Adipocyte (in vitro differentiated cells): ENCODE measurements at regions not wholly inside any gene's neighbourhood (a gene's known extent, or its start where the extent isn't known, plus 50 kb on each side); places are given as distances from the start of the nearest gene placed in this dataset.

Source experiments
- DNase-seq: peaks from one replicate; pipeline ENCODE4 v3.0.0-alpha.2; 2015; ENCODE audit warnings: low read depth
- H3K27me3 ChIP-seq: replicated peaks from 2 replicates; pipeline ENCODE4 v1.7.0; 2013; ENCODE audit warnings: mild to moderate bottlenecking, low read length, moderate library complexity; ENCODE audit not compliant: control insufficient read depth, insufficient read depth
- H3K36me3 ChIP-seq: 2 replicates; pipeline ENCODE4 v1.7.0; 2013; ENCODE audit warnings: low read length, mild to moderate bottlenecking, moderate library complexity; ENCODE audit not compliant: control insufficient read depth, insufficient read depth, severe bottlenecking
- H3K4me1 ChIP-seq: 2 replicates; pipeline ENCODE4 v1.7.0; 2013; ENCODE audit warnings: mild to moderate bottlenecking, low read length, moderate library complexity; ENCODE audit not compliant: control insufficient read depth, insufficient read depth
- H3K4me3 ChIP-seq: 2 replicates; pipeline ENCODE4 v1.7.0; 2013; ENCODE audit warnings: mild to moderate bottlenecking, low read length, moderate library complexity
- H3K9ac ChIP-seq: 2 replicates; pipeline ENCODE4 v1.7.0; 2013; ENCODE audit warnings: mild to moderate bottlenecking, low read length, moderate library complexity
- H3K9me3 ChIP-seq: 2 replicates; pipeline ENCODE4 v1.7.0; 2013; ENCODE audit warnings: mild to moderate bottlenecking, low read length, moderate library complexity; ENCODE audit not compliant: control insufficient read depth

DNA sequence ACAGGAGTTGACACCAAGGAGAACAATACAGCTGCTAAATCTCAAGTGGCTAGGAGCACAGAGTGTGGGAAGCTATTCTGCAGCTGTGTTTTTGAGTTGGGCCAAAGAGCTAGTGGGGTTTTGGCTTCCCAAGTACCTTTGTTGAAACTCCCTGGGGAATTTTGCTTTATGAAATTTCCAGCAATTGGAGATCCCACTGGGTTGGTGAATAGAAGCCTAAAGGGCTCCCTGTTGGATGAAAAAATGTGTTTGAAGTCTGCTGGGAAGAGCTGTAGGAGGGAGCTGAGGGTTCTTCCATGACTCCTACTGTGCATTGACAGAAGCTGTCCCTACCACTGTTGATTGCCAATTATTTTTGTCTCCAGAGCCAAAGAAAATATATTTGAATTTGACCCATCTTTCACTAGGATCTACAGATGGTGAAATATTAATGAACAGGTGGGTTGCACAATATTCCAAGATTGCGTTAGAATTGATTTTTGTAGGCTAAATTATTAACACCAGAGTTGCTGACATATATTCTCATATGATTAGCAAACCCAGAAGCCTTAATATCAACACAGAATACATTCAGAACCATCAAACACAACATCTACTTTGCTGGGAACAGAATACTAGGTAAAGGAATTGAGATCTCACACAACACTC, 95.4 kb upstream of the CYP1B1 start:
- Histone ChIP-seq H3K27me3 (no peaks in the 10 kb centered on the region), H3K9me3 (no peaks in the 10 kb centered on the region), H3K4me1 (peaks cover 66% of the 10 kb centered on the region), H3K4me3 (no peak overlapping the region), H3K36me3 (no peaks in the 10 kb centered on the region), H3K9ac (no peak overlapping the region)
- DNase-seq, result no peak

DNA sequence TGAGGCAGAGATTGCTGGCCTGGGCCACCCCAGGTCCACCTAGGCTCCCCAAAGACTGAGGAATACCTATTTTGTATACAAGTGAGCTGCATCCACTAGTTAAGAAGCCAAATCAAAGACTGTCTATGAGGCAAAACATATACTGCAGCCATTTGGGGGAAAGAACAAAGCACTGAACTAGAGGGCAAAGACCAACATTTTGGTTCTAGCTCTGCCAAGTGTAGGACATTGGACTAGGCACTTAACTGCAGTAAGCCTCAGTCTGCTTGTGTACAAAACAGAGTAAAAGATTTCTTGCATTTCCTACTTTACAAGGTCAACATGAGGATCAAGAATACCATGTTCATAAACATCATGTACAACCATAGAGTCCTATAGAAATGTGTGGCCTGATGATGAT, 94.8 kb upstream of the CYP1B1 start:
- H3K9me3 ChIP-seq, result no peaks in the 10 kb centered on the region
- no peak overlapping the region for H3K9ac ChIP-seq
- H3K4me1 ChIP-seq, result peaks cover 60% of the 10 kb centered on the region
- no peak overlapping the region for H3K4me3 ChIP-seq
- no peak for DNase-seq
- no peaks in the 10 kb centered on the region for H3K27me3 ChIP-seq
- H3K36me3 ChIP-seq, result no peaks in the 10 kb centered on the region

DNA sequence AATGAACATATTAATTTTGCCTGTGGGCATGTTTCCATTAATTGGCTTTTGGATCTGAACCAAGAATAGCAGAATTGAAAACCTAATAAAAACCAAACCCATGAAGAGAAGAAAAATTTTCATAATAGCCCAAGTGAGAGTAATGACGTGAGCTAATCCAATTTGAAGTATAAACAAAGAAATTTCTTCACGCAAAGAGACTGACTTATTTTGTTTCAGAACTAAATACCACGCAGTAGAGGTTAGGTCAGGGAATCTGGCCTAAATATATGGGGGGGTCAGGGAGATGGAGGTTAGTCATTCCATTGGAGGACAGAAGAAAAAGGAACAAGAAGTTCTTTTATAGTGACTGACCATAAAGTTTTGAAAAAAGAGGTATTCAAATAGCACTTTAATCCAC, 94.1 kb upstream of the CYP1B1 start:
- Histone ChIP-seq H3K9ac (no peak overlapping the region), H3K27me3 (no peaks in the 10 kb centered on the region), H3K9me3 (no peaks in the 10 kb centered on the region), H3K4me3 (no peak overlapping the region), H3K36me3 (no peaks in the 10 kb centered on the region), H3K4me1 (peaks cover 53% of the 10 kb centered on the region)
- peak; percentile 70 for DNase-seq

DNA sequence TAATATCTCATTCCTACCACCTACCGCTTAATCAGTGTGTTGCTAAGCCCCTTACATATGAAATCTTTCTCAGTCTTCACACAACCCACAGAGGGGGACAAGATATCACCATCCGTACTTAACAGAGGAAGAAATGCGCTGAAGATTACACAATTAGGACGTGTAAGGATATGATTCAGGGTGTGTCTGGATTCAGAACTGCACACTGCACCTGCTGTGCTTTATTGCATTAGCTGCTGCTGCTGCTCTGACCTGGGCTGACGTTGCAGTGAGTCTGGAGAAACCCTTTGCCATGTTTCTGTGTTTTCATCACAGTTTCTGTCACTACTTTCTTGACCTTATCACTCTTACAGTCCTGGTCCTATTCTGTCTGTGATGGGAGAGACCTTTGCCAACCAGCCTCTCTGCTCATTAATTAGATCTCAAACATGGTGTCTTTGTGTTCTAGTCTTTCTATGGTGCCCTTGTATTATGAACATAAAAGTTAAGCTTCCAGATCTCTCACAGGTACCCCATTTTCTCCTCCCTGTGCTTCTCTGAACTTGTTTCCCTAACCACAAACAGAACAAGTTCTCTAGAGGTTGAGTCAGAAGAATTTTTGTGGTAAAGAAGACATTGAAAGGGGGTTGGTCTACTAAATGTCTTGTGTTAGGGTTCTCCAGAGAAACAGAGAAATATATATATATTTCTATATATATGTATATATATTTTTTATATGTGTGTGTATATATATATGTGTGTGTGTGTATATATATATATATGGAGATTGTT, 92.9 kb upstream of the CYP1B1 start:
- Histone ChIP-seq H3K9me3 (no peaks in the 10 kb centered on the region), H3K4me1 (peaks cover 43% of the 10 kb centered on the region), H3K36me3 (no peaks in the 10 kb centered on the region), H3K27me3 (no peaks in the 10 kb centered on the region), H3K9ac (no peak overlapping the region), H3K4me3 (no peak overlapping the region)
- DNase-seq, result peak; percentile 49

DNA sequence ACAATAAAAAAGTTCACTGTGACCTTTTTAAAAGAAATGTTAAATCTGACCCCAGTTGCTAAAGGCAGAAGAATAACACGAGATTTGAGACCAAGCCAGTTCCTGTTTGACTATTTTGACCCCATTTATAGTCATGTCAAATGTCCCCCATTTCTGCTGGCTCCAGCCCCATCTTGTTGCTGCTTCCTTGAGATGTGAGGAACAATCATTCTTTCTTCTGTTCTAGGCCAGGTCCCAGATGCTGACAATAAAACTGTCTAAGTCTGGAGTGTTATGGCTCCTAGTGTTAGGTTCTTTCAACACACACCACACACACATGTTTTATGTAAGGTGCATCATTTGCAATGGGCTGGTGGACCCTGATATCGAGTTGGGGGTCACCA, 92.0 kb upstream of the CYP1B1 start:
- H3K9ac ChIP-seq, result no peak overlapping the region
- DNase-seq, result no peak
- H3K4me1 ChIP-seq, result peaks cover 37% of the 10 kb centered on the region
- H3K36me3 ChIP-seq, result no peaks in the 10 kb centered on the region
- H3K9me3 ChIP-seq, result no peaks in the 10 kb centered on the region
- no peak overlapping the region for H3K4me3 ChIP-seq
- H3K27me3 ChIP-seq, result no peaks in the 10 kb centered on the region

DNA sequence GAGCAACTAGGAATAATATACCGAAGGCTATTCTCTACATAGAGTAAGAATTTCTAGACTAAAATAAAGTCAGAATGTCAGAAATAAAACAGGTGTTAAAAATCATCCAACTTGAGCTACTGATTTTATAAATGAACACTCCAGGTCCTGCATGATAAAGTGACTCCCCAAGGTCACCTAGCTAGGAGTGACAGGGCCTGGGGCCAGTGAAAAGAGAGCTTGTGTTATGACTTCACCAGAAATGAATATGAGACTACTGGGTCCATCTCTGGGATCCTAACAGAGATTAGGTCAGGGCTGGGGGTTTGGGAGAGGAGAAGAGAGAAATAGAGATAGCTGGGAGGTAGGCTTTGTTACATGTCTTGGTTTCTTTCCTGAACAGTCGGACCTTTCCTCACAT, 89.7 kb upstream of the CYP1B1 start:
- no peak for DNase-seq
- Histone ChIP-seq H3K4me3 (no peak overlapping the region), H3K27me3 (no peaks in the 10 kb centered on the region), H3K9ac (no peak overlapping the region), H3K36me3 (no peaks in the 10 kb centered on the region), H3K4me1 (peaks cover 27% of the 10 kb centered on the region), H3K9me3 (no peaks in the 10 kb centered on the region)

DNA sequence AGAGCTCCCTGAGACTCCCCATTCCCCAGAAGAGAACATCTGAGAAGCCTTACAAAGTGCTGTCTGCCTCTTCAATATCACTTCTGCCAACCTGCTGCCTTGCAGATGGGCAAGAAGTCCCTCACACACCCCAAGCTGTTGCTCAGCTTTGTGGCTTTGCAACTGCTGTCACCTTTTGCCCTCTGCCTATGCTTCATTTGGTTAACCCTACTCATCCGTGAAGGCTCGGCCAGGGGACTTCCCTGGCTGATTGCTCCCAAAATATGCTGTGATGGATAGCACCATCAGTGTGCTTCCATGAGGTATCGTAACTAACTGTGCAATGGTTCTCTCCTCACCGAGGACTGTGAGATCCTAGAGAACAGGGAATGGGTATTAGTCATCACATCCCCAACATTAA, 88.9 kb upstream of the CYP1B1 start:
- peaks cover 27% of the 10 kb centered on the region for H3K4me1 ChIP-seq
- no peak overlapping the region for H3K9ac ChIP-seq
- no peaks in the 10 kb centered on the region for H3K9me3 ChIP-seq
- DNase-seq, result no peak
- no peaks in the 10 kb centered on the region for H3K36me3 ChIP-seq
- no peaks in the 10 kb centered on the region for H3K27me3 ChIP-seq
- no peak overlapping the region for H3K4me3 ChIP-seq

DNA sequence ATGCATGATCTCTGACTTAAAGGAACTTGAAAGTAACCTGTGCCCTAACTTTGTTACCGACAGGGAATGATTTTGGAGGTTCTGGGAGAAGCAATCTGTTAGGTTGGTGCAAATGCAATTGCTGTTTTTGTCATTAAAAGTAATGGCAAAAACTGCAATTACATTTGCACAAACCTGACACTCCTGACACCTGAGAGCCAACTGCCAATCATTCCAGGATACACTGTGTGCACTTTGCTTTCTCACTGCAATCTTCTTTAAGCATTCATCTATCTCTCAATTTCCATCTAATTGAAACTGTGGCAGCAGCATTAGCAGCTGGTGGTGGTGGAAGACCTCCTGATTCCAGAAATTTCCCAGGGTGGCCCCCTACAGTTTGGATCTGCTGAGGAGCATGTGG, 87.6 kb upstream of the CYP1B1 start:
- Histone ChIP-seq H3K4me3 (no peak overlapping the region), H3K27me3 (no peaks in the 10 kb centered on the region), H3K36me3 (no peaks in the 10 kb centered on the region), H3K4me1 (peaks cover 35% of the 10 kb centered on the region), H3K9me3 (no peaks in the 10 kb centered on the region), H3K9ac (no peak overlapping the region)
- no peak for DNase-seq

DNA sequence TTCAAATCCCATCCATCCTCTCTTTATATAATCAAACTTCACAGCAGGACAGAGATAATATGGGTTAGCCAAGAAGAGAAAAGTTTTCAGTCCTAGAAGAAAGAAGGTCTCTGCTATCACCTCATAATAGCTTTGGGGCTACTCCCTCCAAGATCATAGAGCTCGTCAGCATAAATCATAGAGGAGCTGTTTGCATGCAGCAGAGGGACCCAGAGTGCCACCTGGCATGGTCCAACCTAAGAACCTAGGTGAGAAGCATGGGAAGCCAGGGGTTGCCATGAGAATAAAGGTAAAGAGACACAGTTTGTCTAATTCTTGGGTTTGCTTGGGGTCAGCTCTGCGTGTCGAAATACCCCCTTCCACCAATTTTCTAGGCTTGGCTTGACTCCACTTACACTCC, 87.1 kb upstream of the CYP1B1 start:
- DNase-seq, result no peak

DNA sequence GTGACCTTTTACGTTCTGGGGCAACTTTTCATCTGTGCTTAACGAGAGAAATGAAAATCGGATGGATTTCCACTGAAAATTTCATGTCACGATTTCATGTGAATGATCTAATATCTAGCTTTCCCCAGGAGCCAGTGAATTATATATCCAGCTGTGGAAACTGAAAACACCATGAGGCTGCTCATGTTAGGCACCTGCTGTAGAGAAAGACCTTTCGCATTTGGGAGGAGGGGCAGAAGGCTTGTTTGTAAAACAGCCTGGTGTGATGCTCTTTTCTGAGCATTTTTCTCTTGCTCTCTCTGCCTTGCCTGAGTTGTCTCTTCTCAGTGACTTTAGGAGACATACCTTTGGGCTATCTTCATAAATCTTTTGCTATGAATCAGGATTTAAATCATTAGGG, 84.6 kb upstream of the CYP1B1 start:
- peaks cover 36% of the 10 kb centered on the region for H3K4me1 ChIP-seq
- no peak overlapping the region for H3K9ac ChIP-seq
- no peaks in the 10 kb centered on the region for H3K27me3 ChIP-seq
- no peaks in the 10 kb centered on the region for H3K9me3 ChIP-seq
- H3K36me3 ChIP-seq, result no peaks in the 10 kb centered on the region
- DNase-seq, result no peak
- no peak overlapping the region for H3K4me3 ChIP-seq

More for the DNA sequence above, 87.1 kb upstream of the CYP1B1 start:
- Histone ChIP-seq H3K4me1 (peaks cover 35% of the 10 kb centered on the region), H3K27me3 (no peaks in the 10 kb centered on the region), H3K9ac (no peak overlapping the region), H3K4me3 (no peak overlapping the region), H3K36me3 (no peaks in the 10 kb centered on the region), H3K9me3 (no peaks in the 10 kb centered on the region)

DNA sequence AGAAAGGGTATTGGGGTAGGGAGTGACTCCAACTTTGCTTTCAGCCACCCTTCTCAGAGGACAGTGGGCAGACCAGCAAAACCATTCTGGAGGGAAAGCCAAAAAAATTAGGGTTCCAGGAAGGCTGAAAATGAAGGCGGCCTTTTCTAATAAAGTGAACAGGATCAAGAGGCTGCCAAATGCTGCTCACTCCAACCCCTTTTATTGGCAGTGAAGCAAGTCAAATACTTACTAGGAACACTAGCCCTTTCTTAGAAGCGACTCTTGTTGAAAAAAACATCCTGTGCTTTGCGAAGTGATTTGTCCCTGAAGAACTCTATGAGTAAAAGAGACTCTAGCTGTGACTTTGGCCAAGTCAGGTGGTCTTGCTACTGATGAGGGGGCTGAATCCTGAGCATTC, 83.6 kb upstream of the CYP1B1 start:
- H3K27me3 ChIP-seq, result no peaks in the 10 kb centered on the region
- DNase-seq, result no peak
- H3K9ac ChIP-seq, result no peak overlapping the region
- H3K36me3 ChIP-seq, result no peaks in the 10 kb centered on the region
- peaks cover 36% of the 10 kb centered on the region for H3K4me1 ChIP-seq
- H3K4me3 ChIP-seq, result no peak overlapping the region
- no peaks in the 10 kb centered on the region for H3K9me3 ChIP-seq

DNA sequence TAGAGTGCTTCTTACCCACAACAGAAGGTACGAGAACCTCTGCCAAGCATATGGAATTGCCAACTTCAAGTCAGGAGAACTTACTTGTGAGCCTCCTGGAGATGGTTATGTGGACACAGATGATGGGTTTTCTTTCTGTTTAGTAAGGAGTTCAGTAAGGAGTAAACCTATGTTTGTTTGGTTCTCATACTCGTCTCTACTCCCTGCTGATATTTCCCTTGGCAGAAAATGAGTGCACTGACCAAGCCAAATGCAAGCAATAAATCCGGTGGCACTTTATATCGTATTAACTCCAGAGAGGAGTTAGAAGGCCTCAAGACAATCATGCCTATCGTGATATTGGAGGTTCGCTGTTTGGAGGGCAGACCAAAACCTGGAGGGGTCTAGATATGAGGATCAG, 83.2 kb upstream of the CYP1B1 start:
- Histone ChIP-seq H3K9ac (peak overlapping the region; percentile 12), H3K4me3 (no peak overlapping the region), H3K36me3 (no peaks in the 10 kb centered on the region), H3K9me3 (no peaks in the 10 kb centered on the region), H3K27me3 (no peaks in the 10 kb centered on the region), H3K4me1 (peaks cover 36% of the 10 kb centered on the region)
- no peak for DNase-seq
